H9 (cell line): ENCODE measurements at regions not wholly inside any gene's neighbourhood (a gene's known extent, or its start where the extent isn't known, plus 50 kb on each side); places are given as distances from the start of the nearest gene placed in this dataset.

Experiments used
- DNase-seq: peaks from one replicate; pipeline ENCODE4 v3.0.0-alpha.2; 2017
- H2AFZ ChIP-seq: one replicate; pipeline ENCODE4 v1.6.1; 2013; ENCODE audit warnings: mild to moderate bottlenecking, low read length, control low read depth, moderate library complexity
- H2AK5ac ChIP-seq: 2 replicates; pipeline ENCODE4 v1.6.1; 2013; ENCODE audit warnings: low read length, control low read depth, mixed read lengths; ENCODE audit not compliant: insufficient read length
- H2BK120ac ChIP-seq: one replicate; pipeline ENCODE4 v1.6.1; 2013; ENCODE audit warnings: low read depth, mild to moderate bottlenecking, low read length, control low read depth, inconsistent platforms; ENCODE audit not compliant: poor library complexity, severe bottlenecking
- H2BK12ac ChIP-seq: 2 replicates; pipeline ENCODE4 v1.6.1; 2013; ENCODE audit warnings: low read length, control low read depth, mixed read lengths, low read depth; ENCODE audit not compliant: insufficient read length
- H2BK15ac ChIP-seq: 2 replicates; pipeline ENCODE4 v1.6.1; 2013; ENCODE audit warnings: low read depth, low read length, control low read depth
- H2BK20ac ChIP-seq: one replicate; pipeline ENCODE4 v1.6.1; 2013; ENCODE audit warnings: low read depth, mild to moderate bottlenecking, low read length, control low read depth, inconsistent platforms; ENCODE audit not compliant: poor library complexity, severe bottlenecking
- H2BK5ac ChIP-seq: 2 replicates; pipeline ENCODE4 v1.6.1; 2013; ENCODE audit warnings: low read length, control low read depth, mixed read lengths; ENCODE audit not compliant: insufficient read length
- H3K14ac ChIP-seq: 2 replicates; pipeline ENCODE4 v1.6.1; 2013; ENCODE audit warnings: low read length, control low read depth; ENCODE audit not compliant: insufficient read depth
- H3K18ac ChIP-seq: 2 replicates; pipeline ENCODE4 v1.6.1; 2013; ENCODE audit warnings: low read depth, mild to moderate bottlenecking, mixed read lengths, low read length, control low read depth; ENCODE audit not compliant: insufficient read length
- H3K23ac ChIP-seq: 2 replicates; pipeline ENCODE4 v1.6.1; 2013; ENCODE audit warnings: low read length, control low read depth, mixed read lengths, low read depth; ENCODE audit not compliant: insufficient read length
- H3K23me2 ChIP-seq: 2 replicates; pipeline ENCODE4 v1.6.1; 2013; ENCODE audit warnings: low read depth, mild to moderate bottlenecking, mixed read lengths, low read length, control low read depth; ENCODE audit not compliant: insufficient read length, poor library complexity, severe bottlenecking
- H3K27ac ChIP-seq: 2 replicates; pipeline ENCODE4 v1.5.1; 2013; ENCODE audit warnings: low read length, control low read depth, mixed read lengths, low read depth; ENCODE audit not compliant: insufficient read length
- H3K27me3 ChIP-seq: 2 replicates; pipeline ENCODE4 v1.6.1; 2013; ENCODE audit warnings: low read length, control low read depth, inconsistent platforms; ENCODE audit not compliant: insufficient read depth
- H3K4ac ChIP-seq: 2 replicates; pipeline ENCODE4 v1.6.1; 2013; ENCODE audit warnings: low read depth, mild to moderate bottlenecking, control low read depth, inconsistent platforms, low read length, moderate library complexity
- H3K4me1 ChIP-seq: 2 replicates; pipeline ENCODE4 v1.6.1; 2013; ENCODE audit warnings: low read length, control low read depth, inconsistent platforms; ENCODE audit not compliant: insufficient read depth
- H3K4me2 ChIP-seq: 2 replicates; pipeline ENCODE4 v1.6.1; 2013; ENCODE audit warnings: low read length, control low read depth, mixed read lengths; ENCODE audit not compliant: insufficient read length, insufficient read depth
- H3K56ac ChIP-seq: 2 replicates; pipeline ENCODE4 v1.6.1; 2013; ENCODE audit warnings: low read depth, mild to moderate bottlenecking, mixed read lengths, low read length, control low read depth; ENCODE audit not compliant: insufficient read length
- H3K79me1 ChIP-seq: 2 replicates; pipeline ENCODE4 v1.6.1; 2013; ENCODE audit warnings: low read depth, mild to moderate bottlenecking, moderate library complexity, low read length, control low read depth, inconsistent platforms; ENCODE audit not compliant: insufficient read depth, poor library complexity, severe bottlenecking
- H3K79me2 ChIP-seq: 2 replicates; pipeline ENCODE4 v1.6.1; 2013; ENCODE audit warnings: low read length, control low read depth, inconsistent platforms; ENCODE audit not compliant: insufficient read depth
- H3K9ac ChIP-seq: 2 replicates; pipeline ENCODE4 v1.6.1; 2013; ENCODE audit warnings: low read length, control low read depth, mixed read lengths; ENCODE audit not compliant: insufficient read length; ENCODE audit errors: extremely low read depth
- H3K9me3 ChIP-seq: one replicate; pipeline ENCODE4 v1.6.1; 2013; ENCODE audit warnings: low read depth, low read length, inconsistent platforms; ENCODE audit not compliant: control insufficient read depth
- H3T11ph ChIP-seq: one replicate; pipeline ENCODE4 v1.6.1; 2013; ENCODE audit warnings: mild to moderate bottlenecking, low read length, control low read depth, inconsistent platforms
- H4K20me1 ChIP-seq: one replicate; pipeline ENCODE4 v1.6.1; 2013; ENCODE audit not compliant: control insufficient read depth, insufficient read length, insufficient read depth
- H4K5ac ChIP-seq: 2 replicates; pipeline ENCODE4 v1.6.1; 2013; ENCODE audit warnings: low read depth, mild to moderate bottlenecking, mixed read lengths, low read length, control low read depth; ENCODE audit not compliant: insufficient read length
- H4K8ac ChIP-seq: replicated peaks from 2 replicates; pipeline ENCODE4 v1.6.1; 2013; ENCODE audit warnings: low read length, control low read depth, mixed read lengths, low read depth; ENCODE audit not compliant: insufficient read length
- H4K91ac ChIP-seq: 2 replicates; pipeline ENCODE4 v1.6.1; 2013; ENCODE audit warnings: low read depth, mild to moderate bottlenecking, moderate library complexity, mixed read lengths, low read length, control low read depth; ENCODE audit not compliant: insufficient read length
- H3K27ac Mint-ChIP-seq, 3 experiments: 2 replicates in 2 of 3; 3 replicates in 1 of 3; pipeline ENCODE4 v1.8.0; 2020 to 2021; ENCODE audit warnings: mixed read lengths in 3 of 3, mild to moderate bottlenecking in 1 of 3, moderate library complexity in 1 of 3
- H3K27me3 Mint-ChIP-seq: 2 replicates; pipeline ENCODE4 v1.8.0; 2021; ENCODE audit warnings: low read depth, mild to moderate bottlenecking, moderate library complexity, mixed read lengths
- H3K36me3 Mint-ChIP-seq, 3 experiments: 2 replicates in 2 of 3; 3 replicates in 1 of 3; pipeline ENCODE4 v1.8.0; 2020 to 2021; ENCODE audit warnings: low read depth in 3 of 3, mixed read lengths in 3 of 3; ENCODE audit not compliant: insufficient read depth in 1 of 3
- H3K4me1 Mint-ChIP-seq, 2 experiments: 2 replicates each; pipeline ENCODE4 v1.8.0; 2020; ENCODE audit warnings: mixed read lengths in 2 of 2
- H3K4me3 Mint-ChIP-seq, 2 experiments: 2 replicates in 1 of 2; 3 replicates in 1 of 2; pipeline ENCODE4 v1.8.0; 2020 to 2021; ENCODE audit warnings: mild to moderate bottlenecking in 2 of 2, mixed read lengths in 2 of 2, moderate library complexity in 1 of 2
- H3K9me3 Mint-ChIP-seq, 2 experiments: 2 replicates in 1 of 2; 3 replicates in 1 of 2; pipeline ENCODE4 v1.8.0; 2020; ENCODE audit warnings: mild to moderate bottlenecking in 2 of 2, mixed read lengths in 2 of 2, moderate library complexity in 1 of 2
- CTCF ChIP-seq: fragments of 200-600 bp; sonication (generic); conservative IDR thresholded peaks from 3 replicates; pipeline ENCODE4 v1.8.0; 2021; ENCODE audit warnings: antibody characterized with exemption, mild to moderate bottlenecking
- WGBS: extraction: QIAGEN DNeasy Blood & Tissue Kit; methylation state at CpG from one replicate; pipeline ENCODE4 v1.1.7; 2013; ENCODE audit warnings: missing lambda C conversion rate, low lambda C conversion rate, mixed read lengths; ENCODE audit not compliant: insufficient read length; ENCODE audit errors: extremely low coverage; 5-methylcytosine and 5-hydroxymethylcytosine counted together

GRCh38 chr2:187875261-187876141, 321.3 kb upstream of the TFPI start:
- no peak overlapping the region for H3K23ac ChIP-seq
- DNase-seq: no peak
- Mint-ChIP-seq H3K9me3 (no peaks in the 10 kb centered on the region), H3K27ac (no peak overlapping the region), H3K27me3 (no peaks in the 10 kb centered on the region), H3K4me3 (no peak overlapping the region), H3K36me3 (no peaks in the 10 kb centered on the region), H3K4me1 (peaks cover 13 to 15% of the 10 kb centered on the region in 2 experiments)
- no peak overlapping the region for H2BK15ac ChIP-seq
- no peak overlapping the region for H3K4ac ChIP-seq
- H2BK120ac ChIP-seq: no peak overlapping the region
- no peak overlapping the region for H2BK20ac ChIP-seq
- no peak overlapping the region for H3K56ac ChIP-seq
- H4K91ac ChIP-seq: no peak overlapping the region
- H3K9me3 ChIP-seq: no peaks in the 10 kb centered on the region
- H2BK5ac ChIP-seq: no peak overlapping the region
- H3K23me2 ChIP-seq: no peaks in the 10 kb centered on the region
- no peak overlapping the region for H2BK12ac ChIP-seq
- H3K27ac ChIP-seq: no peak overlapping the region
- no peak overlapping the region for H2AFZ ChIP-seq
- no peak overlapping the region for H3K18ac ChIP-seq
- no peak overlapping the region for H3T11ph ChIP-seq
- no peak overlapping the region for H3K14ac ChIP-seq
- H3K4me2 ChIP-seq: no peak overlapping the region
- H3K79me1 ChIP-seq: no peaks in the 10 kb centered on the region
- no peak for TF ChIP-seq CTCF
- no peaks in the 10 kb centered on the region for H3K4me1 ChIP-seq
- H3K27me3 ChIP-seq: no peaks in the 10 kb centered on the region
- H4K20me1 ChIP-seq: no peaks in the 10 kb centered on the region
- H3K9ac ChIP-seq: no peak overlapping the region
- no CpG with 5 or more reads among the region's 3 CpGs for WGBS
- H2AK5ac ChIP-seq: no peak overlapping the region
- H4K8ac ChIP-seq: no peak overlapping the region
- H3K79me2 ChIP-seq: no peaks in the 10 kb centered on the region
- H4K5ac ChIP-seq: no peak overlapping the region
